Nephron progenitor cell (in vitro differentiated cells): ENCODE measurements at regions not wholly inside any gene's neighbourhood (a gene's known extent, or its start where the extent isn't known, plus 50 kb on each side); places are given as distances from the start of the nearest gene placed in this dataset.

Source experiments
- DNase-seq: peaks from one replicate; pipeline ENCODE4 v3.0.0; 2021
- H3K27ac Mint-ChIP-seq: 2 replicates; pipeline ENCODE4 v1.8.0; 2021; ENCODE audit warnings: mild to moderate bottlenecking, moderate library complexity, mixed read lengths
- H3K27me3 Mint-ChIP-seq: 2 replicates; pipeline ENCODE4 v1.8.0; 2021; ENCODE audit warnings: mild to moderate bottlenecking, low read depth, mixed read lengths; ENCODE audit not compliant: poor library complexity
- H3K36me3 Mint-ChIP-seq: 2 replicates; pipeline ENCODE4 v1.8.0; 2021; ENCODE audit warnings: low read depth, mixed read lengths
- H3K4me1 Mint-ChIP-seq: 2 replicates; pipeline ENCODE4 v1.8.0; 2021; ENCODE audit warnings: mixed read lengths
- H3K4me3 Mint-ChIP-seq: 2 replicates; pipeline ENCODE4 v1.8.0; 2021; ENCODE audit warnings: mild to moderate bottlenecking, moderate library complexity, mixed read lengths
- H3K9me3 Mint-ChIP-seq: 2 replicates; pipeline ENCODE4 v1.8.0; 2021; ENCODE audit warnings: mild to moderate bottlenecking, moderate library complexity, mixed read lengths
- TF ChIP-seq, protein P1 (sequence below): fragments of 200-600 bp; sonication (generic); IDR thresholded peaks from 2 replicates; pipeline ENCODE4 v1.5.0; 2021; ENCODE audit warnings: antibody characterized with exemption

DNA sequence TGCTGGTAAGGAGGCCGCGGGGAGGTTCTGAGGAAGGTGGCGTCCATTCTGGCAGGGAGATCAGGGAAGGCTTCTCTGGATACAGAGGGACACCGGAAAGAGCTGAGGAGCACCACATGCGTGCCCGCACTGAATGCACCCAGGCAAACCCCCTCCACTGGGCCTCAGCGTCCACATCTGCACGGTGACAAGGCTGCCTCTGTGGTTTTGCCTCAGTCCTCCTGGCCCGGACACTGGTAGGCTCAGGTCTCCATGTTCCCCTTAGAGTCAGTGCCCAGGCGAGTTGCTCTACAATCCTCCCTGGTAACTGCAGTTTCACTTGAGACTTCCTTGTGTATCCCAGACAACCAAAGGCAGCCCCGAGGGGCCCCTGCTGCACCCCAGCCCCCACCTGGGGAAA is 173.3 kb downstream of the MELK start:
- Mint-ChIP-seq H3K27ac (no peak overlapping the region), H3K4me3 (no peak overlapping the region), H3K4me1 (peaks cover 4% of the 10 kb centered on the region), H3K9me3 (no peaks in the 10 kb centered on the region), H3K36me3 (no peaks in the 10 kb centered on the region), H3K27me3 (peaks cover 75% of the 10 kb centered on the region)
- no peak for DNase-seq
- TF ChIP-seq, protein P1, sequence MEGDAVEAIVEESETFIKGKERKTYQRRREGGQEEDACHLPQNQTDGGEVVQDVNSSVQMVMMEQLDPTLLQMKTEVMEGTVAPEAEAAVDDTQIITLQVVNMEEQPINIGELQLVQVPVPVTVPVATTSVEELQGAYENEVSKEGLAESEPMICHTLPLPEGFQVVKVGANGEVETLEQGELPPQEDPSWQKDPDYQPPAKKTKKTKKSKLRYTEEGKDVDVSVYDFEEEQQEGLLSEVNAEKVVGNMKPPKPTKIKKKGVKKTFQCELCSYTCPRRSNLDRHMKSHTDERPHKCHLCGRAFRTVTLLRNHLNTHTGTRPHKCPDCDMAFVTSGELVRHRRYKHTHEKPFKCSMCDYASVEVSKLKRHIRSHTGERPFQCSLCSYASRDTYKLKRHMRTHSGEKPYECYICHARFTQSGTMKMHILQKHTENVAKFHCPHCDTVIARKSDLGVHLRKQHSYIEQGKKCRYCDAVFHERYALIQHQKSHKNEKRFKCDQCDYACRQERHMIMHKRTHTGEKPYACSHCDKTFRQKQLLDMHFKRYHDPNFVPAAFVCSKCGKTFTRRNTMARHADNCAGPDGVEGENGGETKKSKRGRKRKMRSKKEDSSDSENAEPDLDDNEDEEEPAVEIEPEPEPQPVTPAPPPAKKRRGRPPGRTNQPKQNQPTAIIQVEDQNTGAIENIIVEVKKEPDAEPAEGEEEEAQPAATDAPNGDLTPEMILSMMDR: no peak

DNA sequence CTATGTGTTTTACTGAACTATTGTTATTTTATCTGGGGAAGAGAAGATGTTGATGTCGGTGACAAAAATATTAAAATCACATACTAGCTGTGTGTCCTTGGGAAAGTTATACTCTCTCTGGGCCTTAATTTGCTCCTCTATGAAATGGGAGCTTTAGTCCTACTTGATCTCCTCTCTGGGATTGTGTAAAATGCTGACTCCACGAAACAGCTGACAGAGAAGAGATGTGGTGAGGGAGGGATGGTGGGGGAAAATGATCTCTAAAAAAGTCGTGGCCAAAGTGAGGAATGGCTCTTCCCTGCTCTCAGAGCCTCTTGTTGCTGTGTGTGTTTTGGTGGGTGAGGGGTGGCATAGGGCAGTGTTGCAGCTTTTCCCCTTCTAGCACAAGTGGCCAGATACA is 173.7 kb downstream of the MELK start:
- Mint-ChIP-seq H3K27me3 (peaks cover 75% of the 10 kb centered on the region), H3K4me1 (peaks cover 4% of the 10 kb centered on the region), H3K27ac (no peak overlapping the region), H3K36me3 (no peaks in the 10 kb centered on the region), H3K9me3 (no peaks in the 10 kb centered on the region), H3K4me3 (no peak overlapping the region)
- no peak for DNase-seq
- TF ChIP-seq, protein P1: no peak

DNA sequence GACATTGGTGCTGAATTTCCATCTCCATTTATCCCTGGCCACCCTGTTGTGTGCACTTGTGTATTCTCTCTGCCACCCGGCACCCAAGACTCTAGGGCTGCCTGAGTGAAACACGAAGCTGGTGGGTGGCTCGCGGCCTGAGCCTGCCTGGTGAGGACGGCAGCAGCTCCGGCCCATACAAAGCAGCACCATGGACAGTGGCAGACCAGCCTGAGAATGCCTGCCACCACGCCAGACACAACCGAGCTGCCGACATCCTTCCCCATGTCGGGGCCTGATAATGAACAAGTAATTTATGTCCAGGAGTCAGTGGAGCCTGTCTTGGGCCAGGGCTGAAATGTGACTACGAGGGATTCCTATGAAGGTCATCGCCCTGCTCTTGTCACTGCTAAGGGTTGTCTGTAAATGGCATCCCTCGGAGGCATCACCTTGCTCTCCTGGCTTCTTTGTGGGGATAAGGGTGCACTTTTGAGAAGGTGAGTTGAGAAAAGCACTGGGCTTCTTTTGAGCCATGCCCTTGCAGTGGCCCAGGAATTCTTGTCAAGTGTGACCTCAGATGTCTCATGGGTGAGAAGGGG is 175.7 kb downstream of the MELK start:
- no peaks in the 10 kb centered on the region for H3K36me3 Mint-ChIP-seq
- peaks cover 76% of the 10 kb centered on the region for H3K27me3 Mint-ChIP-seq
- no peaks in the 10 kb centered on the region for H3K9me3 Mint-ChIP-seq
- peaks cover 4% of the 10 kb centered on the region for H3K4me1 Mint-ChIP-seq
- DNase-seq: peak; percentile 92
- H3K4me3 Mint-ChIP-seq: no peak overlapping the region
- TF ChIP-seq, protein P1: no peak
- no peak overlapping the region for H3K27ac Mint-ChIP-seq

DNA sequence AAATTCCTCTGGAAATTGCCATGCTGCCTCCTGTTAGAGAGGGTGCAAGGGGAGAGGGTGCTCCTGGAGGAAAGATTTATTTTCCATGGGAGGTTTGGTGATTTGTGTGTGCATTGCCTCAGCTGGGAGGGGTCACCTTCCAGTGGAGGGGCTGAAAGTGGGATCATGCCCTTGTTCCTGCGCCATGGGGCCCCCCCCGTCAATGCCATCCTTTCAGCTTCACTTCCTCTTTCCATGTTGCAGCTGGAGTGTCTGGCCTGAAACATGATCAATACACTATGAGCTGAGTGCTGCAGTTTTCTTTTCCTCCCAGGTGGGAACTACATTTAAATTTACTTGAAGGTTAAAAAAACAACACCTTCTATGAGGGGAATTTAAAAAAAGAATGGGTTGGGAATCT is 176.8 kb downstream of the MELK start:
- H3K27ac Mint-ChIP-seq: no peak overlapping the region
- peaks cover 4% of the 10 kb centered on the region for H3K4me1 Mint-ChIP-seq
- H3K36me3 Mint-ChIP-seq: no peaks in the 10 kb centered on the region
- TF ChIP-seq, protein P1: no peak
- no peaks in the 10 kb centered on the region for H3K9me3 Mint-ChIP-seq
- no peak for DNase-seq
- peaks cover 84% of the 10 kb centered on the region for H3K27me3 Mint-ChIP-seq
- H3K4me3 Mint-ChIP-seq: no peak overlapping the region

DNA sequence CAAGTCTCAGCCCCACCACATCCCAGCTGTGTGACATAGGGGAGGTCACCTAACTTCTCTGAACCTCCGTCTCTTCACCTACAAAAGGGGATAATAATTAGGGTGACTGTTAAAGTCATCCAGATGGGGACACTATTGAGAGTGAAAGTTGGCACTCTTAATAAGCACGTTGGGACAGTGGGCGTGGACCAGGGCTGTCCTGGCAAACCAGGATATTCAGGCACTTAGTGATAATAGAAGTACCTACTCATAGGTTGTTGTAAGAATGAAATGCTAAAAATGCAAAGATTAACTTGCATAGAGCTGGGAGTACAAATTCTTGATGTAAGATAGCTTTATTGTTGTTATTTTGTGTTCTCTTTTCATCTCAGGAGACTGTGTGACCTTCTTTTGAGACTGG is 177.9 kb downstream of the MELK start:
- Mint-ChIP-seq H3K4me1 (peaks cover 4% of the 10 kb centered on the region), H3K9me3 (no peaks in the 10 kb centered on the region), H3K36me3 (no peaks in the 10 kb centered on the region), H3K27me3 (peaks cover 85% of the 10 kb centered on the region), H3K27ac (no peak overlapping the region), H3K4me3 (no peak overlapping the region)
- DNase-seq: no peak
- TF ChIP-seq, protein P1: no peak

DNA sequence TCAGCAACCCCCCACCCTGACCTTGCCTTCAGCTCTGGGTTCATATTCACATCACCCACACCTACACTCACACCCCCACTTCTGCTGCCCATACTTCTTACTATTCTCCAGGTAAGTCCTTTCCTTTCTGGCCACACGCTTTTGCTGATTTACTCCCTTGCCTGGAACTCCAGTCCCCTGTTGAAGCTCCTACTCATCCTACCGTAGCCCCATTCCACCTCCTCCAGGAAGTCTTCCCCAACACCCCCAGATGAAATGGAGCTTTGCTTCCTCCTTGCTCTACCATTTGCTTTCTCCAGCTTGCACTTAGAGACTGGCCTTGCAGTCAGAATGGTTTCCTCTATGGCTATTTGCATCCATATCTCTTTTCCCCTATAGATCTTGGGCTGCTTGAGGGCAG is 182.3 kb downstream of the MELK start:
- Mint-ChIP-seq H3K27me3 (peaks cover 80% of the 10 kb centered on the region), H3K27ac (no peak overlapping the region), H3K4me1 (no peaks in the 10 kb centered on the region), H3K9me3 (no peaks in the 10 kb centered on the region), H3K36me3 (no peaks in the 10 kb centered on the region), H3K4me3 (no peak overlapping the region)
- DNase-seq: no peak
- TF ChIP-seq, protein P1: no peak
